SKM-1 (cell line): ENCODE measurements at regions not wholly inside any gene's neighbourhood (a gene's known extent, or its start where the extent isn't known, plus 50 kb on each side); places are given as distances from the start of the nearest gene placed in this dataset.
"Not testable (repeated sequence)": the region's sequence is repeated elsewhere in the genome, so short reads cannot be mapped to it uniquely, and the experiment has no call there.

Experiments
- DNase-seq: peaks from one replicate; lab custom pipeline; 2025; ENCODE audit not compliant: unreplicated experiment; lab: John Stamatoyannopoulos, UW

GRCh38 chr3:99586701-99587100 is 51.7 kb upstream of the COL8A1 start:
- no peak for DNase-seq

- no peak for DNase-seq
Observed at GRCh38 chr3:99579965-99580364, 58.4 kb upstream of the COL8A1 start.

- no peak for DNase-seq
Observed at GRCh38 chr3:99579246-99579645, 59.1 kb upstream of the COL8A1 start.

- no peak for DNase-seq
Observed at GRCh38 chr3:99578339-99578970, 59.9 kb upstream of the COL8A1 start.

GRCh38 chr3:99576904-99577559 is 61.4 kb upstream of the COL8A1 start:
- no peak for DNase-seq

- DNase-seq: no peak
Observed at GRCh38 chr3:99575683-99576082, 62.7 kb upstream of the COL8A1 start.

- DNase-seq: no peak
Observed at GRCh38 chr3:99570061-99570460, 68.3 kb upstream of the COL8A1 start.

- DNase-seq: no peak
Observed at GRCh38 chr3:99568663-99569335, 69.6 kb upstream of the COL8A1 start.

GRCh38 chr3:99565331-99565730 is 73.1 kb upstream of the COL8A1 start:
- DNase-seq: no peak

GRCh38 chr3:99562990-99563607 is 75.3 kb upstream of the COL8A1 start:
- no peak for DNase-seq

- DNase-seq: no peak
Observed at GRCh38 chr3:99562138-99562537, 76.3 kb upstream of the COL8A1 start.

GRCh38 chr3:99561056-99561455 is 77.3 kb upstream of the COL8A1 start:
- DNase-seq: no peak

- no peak for DNase-seq
Observed at GRCh38 chr3:99559196-99559595, 79.2 kb upstream of the COL8A1 start.

GRCh38 chr3:99555885-99556284 is 82.5 kb upstream of the COL8A1 start:
- DNase-seq: not testable (repeated sequence)

GRCh38 chr3:99551520-99551919 is 86.9 kb upstream of the COL8A1 start:
- DNase-seq: no peak

GRCh38 chr3:99549957-99550603 is 88.3 kb upstream of the COL8A1 start:
- DNase-seq: no peak

- DNase-seq: no peak
Observed at GRCh38 chr3:99549220-99549619, 89.2 kb upstream of the COL8A1 start.

- no peak for DNase-seq
Observed at GRCh38 chr3:99548674-99549073, 89.7 kb upstream of the COL8A1 start.

GRCh38 chr3:99545941-99546580 is 92.3 kb upstream of the COL8A1 start:
- no peak for DNase-seq

GRCh38 chr3:99544786-99545281 is 93.6 kb upstream of the COL8A1 start:
- DNase-seq: no peak

- no peak for DNase-seq
Observed at GRCh38 chr3:99543796-99544195, 94.6 kb upstream of the COL8A1 start.
